Prostate gland (tissue), 2 donors: ENCODE measurements at regions not wholly inside any gene's neighbourhood (a gene's known extent, or its start where the extent isn't known, plus 50 kb on each side); places are given as distances from the start of the nearest gene placed in this dataset.

Experiments used
- DNase-seq: peaks from one replicate; pipeline ENCODE4 v3.0.0-alpha.2; 2019; ENCODE audit warnings: low spot score
- H3K27ac ChIP-seq, 2 donors: fragments of 200-600 bp; sonication (generic); 2 replicates each; pipeline ENCODE4 v1.5.1; 2017 to 2019
- H3K27me3 ChIP-seq: fragments of 200-600 bp; sonication (generic); replicated peaks from 2 replicates; pipeline ENCODE4 v1.5.1; 2019; ENCODE audit not compliant: insufficient read depth
- H3K36me3 ChIP-seq, 2 donors: fragments of 200-600 bp; sonication (generic); 1 replicate in 1 of 2; 2 replicates in 1 of 2; pipeline versions ENCODE4 v1.5.1 to v1.8.1; 2017 to 2019
- H3K4me1 ChIP-seq: fragments of 200-600 bp; sonication (generic); replicated peaks from 2 replicates; pipeline ENCODE4 v1.5.1; 2019
- H3K4me3 ChIP-seq, 2 donors: fragments of 200-600 bp; sonication (generic); 2 replicates each; pipeline ENCODE4 v1.5.1; 2017 to 2019
- H3K9me3 ChIP-seq: fragments of 200-600 bp; sonication (generic); 2 replicates; pipeline ENCODE4 v1.5.1; 2017
- CTCF ChIP-seq, 4 experiments: fragments of 200-600 bp in 2 of 4; fragments of 450-650 bp in 2 of 4; sonication (generic) in 2 of 4; IDR thresholded peaks; 1 replicate in 3 of 4; 2 replicates in 1 of 4; pipeline ENCODE4 v1.5.1; 2016 to 2019; ENCODE audit warnings: antibody characterized with exemption in 4 of 4, mild to moderate bottlenecking in 2 of 4, moderate library complexity in 2 of 4
- POLR2A ChIP-seq: fragments of 450-650 bp; IDR thresholded peaks from one replicate; pipeline ENCODE4 v1.6.1; 2016; ENCODE audit warnings: antibody characterized with exemption, mild to moderate bottlenecking
- POLR2AphosphoS5 ChIP-seq: sonication (generic); formaldehyde crosslinking; IDR thresholded peaks from one replicate; pipeline ENCODE4 v1.6.1; 2017; ENCODE audit warnings: antibody characterized with exemption
- WGBS: methylation state at CpG from one replicate; pipeline ENCODE4 v1.1.5; 2018; 5-methylcytosine and 5-hydroxymethylcytosine counted together
- intact Hi-C: fragments of 100-400 bp; cut with DNase I; formaldehyde crosslinking; loops from one replicate; pipeline ENCODE4 v1.14.2; 2022

- no peak for TF ChIP-seq POLR2AphosphoS5
- H3K4me1 ChIP-seq = no peaks in the 10 kb centered on the region
- WGBS = 90% methylated on average over 1 of the region's 1 CpG
- no peak overlapping the region for H3K4me3 ChIP-seq
- no peaks in the 10 kb centered on the region for H3K36me3 ChIP-seq
- intact Hi-C loops = loop anchor here (2.0 to 5.0 kb wide), 3 partner anchors 66 to 310 kb away; partner anchors contain the start of gene TPM1
- peak overlapping the region in 1 of 2 donors; percentile 32 for H3K27ac ChIP-seq
- H3K27me3 ChIP-seq = no peaks in the 10 kb centered on the region
- H3K9me3 ChIP-seq = no peaks in the 10 kb centered on the region
- no peak for DNase-seq
Measured at GRCh38 chr15:62782896-62783295, 259.7 kb upstream of the TPM1 start.

GRCh38 chr15:62783303-62783957 is 259.1 kb upstream of the TPM1 start:
- H3K27ac ChIP-seq = no peak overlapping the region
- intact Hi-C loops = loop anchor here (2.0 to 5.0 kb wide), 3 partner anchors 65 to 309 kb away; partner anchors contain the start of gene TPM1
- DNase-seq = no peak

GRCh38 chr15:62785881-62786828 is 256.4 kb upstream of the TPM1 start:
- DNase-seq = no peak
- 68% methylated on average over 10 of the region's 10 CpGs for WGBS
- intact Hi-C loops = loop anchor here (5.0 kb wide), 1 partner anchor 111 kb away; no protein-coding TSS in a partner anchor
- no peaks in the 10 kb centered on the region for H3K27me3 ChIP-seq
- no peak overlapping the region for H3K27ac ChIP-seq
- TF ChIP-seq POLR2AphosphoS5 (no peak), POLR2A (no peak), CTCF (IDR thresholded peaks at IDR 0.05) (no peak)
- no peaks in the 10 kb centered on the region for H3K36me3 ChIP-seq
- no peaks in the 10 kb centered on the region for H3K4me1 ChIP-seq
- H3K9me3 ChIP-seq = no peaks in the 10 kb centered on the region
- H3K4me3 ChIP-seq = no peak overlapping the region

More at GRCh38 chr15:62783303-62783957, 259.1 kb upstream of the TPM1 start:
- Histone ChIP-seq H3K36me3 (no peaks in the 10 kb centered on the region), H3K4me1 (no peaks in the 10 kb centered on the region), H3K4me3 (no peak overlapping the region), H3K27me3 (no peaks in the 10 kb centered on the region), H3K9me3 (no peaks in the 10 kb centered on the region)
- TF ChIP-seq POLR2AphosphoS5 (no peak), CTCF (IDR thresholded peaks at IDR 0.05) (no peak), POLR2A (no peak)
- WGBS = 89% methylated on average over 14 of the region's 14 CpGs

- Histone ChIP-seq H3K4me3 (no peak overlapping the region), H3K36me3 (no peaks in the 10 kb centered on the region), H3K9me3 (no peaks in the 10 kb centered on the region), H3K27me3 (no peaks in the 10 kb centered on the region), H3K4me1 (no peaks in the 10 kb centered on the region), H3K27ac (no peak overlapping the region)
- intact Hi-C loops = loop anchor here (5.0 kb wide), 1 partner anchor 110 kb away; no protein-coding TSS in a partner anchor
- TF ChIP-seq CTCF (IDR thresholded peaks at IDR 0.05) (no peak), POLR2AphosphoS5 (no peak), POLR2A (no peak)
- 82% methylated on average over 7 of the region's 7 CpGs for WGBS
- DNase-seq = no peak
Measured at GRCh38 chr15:62787401-62787800, 255.1 kb upstream of the TPM1 start.

DNA sequence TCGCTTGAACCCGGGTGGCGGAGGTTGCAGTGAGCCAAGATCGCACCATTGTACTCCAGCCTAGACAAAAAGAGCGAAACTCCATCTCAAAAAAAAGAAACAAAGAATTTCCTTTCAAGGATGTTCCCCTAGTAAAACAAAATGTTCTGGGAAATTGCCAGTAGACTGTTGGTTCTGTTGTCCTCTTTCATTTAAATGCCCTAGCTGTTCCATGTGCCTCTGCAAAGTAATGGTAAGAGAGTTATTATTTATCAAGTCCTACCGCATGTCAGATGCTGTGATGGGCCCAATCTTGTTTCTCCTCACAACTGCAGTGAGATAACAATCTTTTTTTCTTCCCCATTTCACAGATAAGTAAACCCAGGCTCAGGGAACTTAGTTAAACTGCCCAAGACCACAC is 254.3 kb upstream of the TPM1 start:
- Histone ChIP-seq H3K27me3 (no peaks in the 10 kb centered on the region), H3K9me3 (no peaks in the 10 kb centered on the region), H3K27ac (peak overlapping the region; percentile 40 to 56), H3K4me3 (no peak overlapping the region), H3K36me3 (no peaks in the 10 kb centered on the region), H3K4me1 (no peaks in the 10 kb centered on the region)
- whole genome bisulfite sequencing = 50% methylated on average over 6 of the region's 6 CpGs
- intact Hi-C loops = loop anchor here (5.0 kb wide), 1 partner anchor 109 kb away; no protein-coding TSS in a partner anchor
- peak; percentile 47 for DNase-seq
- TF ChIP-seq POLR2AphosphoS5 (peak; percentile 80), CTCF (IDR thresholded peaks at IDR 0.05) (no peak)
